Skeletal muscle cell (primary cell): ENCODE measurements at regions not wholly inside any gene's neighbourhood (a gene's known extent, or its start where the extent isn't known, plus 50 kb on each side); places are given as distances from the start of the nearest gene placed in this dataset.

Source experiments
- DNase-seq: peaks from one replicate; pipeline ENCODE4 v3.0.0-alpha.2; 2010; ENCODE audit warnings: low read depth
- H3K4me3 ChIP-seq: 2 replicates; pipeline ENCODE4 v1.5.1; 2011; ENCODE audit warnings: low read depth, mild to moderate bottlenecking, control low read depth, low read length, moderate library complexity

GRCh38 chr12:132439333-132439904, 50.5 kb upstream of the FBRSL1 start:
- H3K4me3 ChIP-seq: no peak overlapping the region
- DNase-seq: no peak

DNA sequence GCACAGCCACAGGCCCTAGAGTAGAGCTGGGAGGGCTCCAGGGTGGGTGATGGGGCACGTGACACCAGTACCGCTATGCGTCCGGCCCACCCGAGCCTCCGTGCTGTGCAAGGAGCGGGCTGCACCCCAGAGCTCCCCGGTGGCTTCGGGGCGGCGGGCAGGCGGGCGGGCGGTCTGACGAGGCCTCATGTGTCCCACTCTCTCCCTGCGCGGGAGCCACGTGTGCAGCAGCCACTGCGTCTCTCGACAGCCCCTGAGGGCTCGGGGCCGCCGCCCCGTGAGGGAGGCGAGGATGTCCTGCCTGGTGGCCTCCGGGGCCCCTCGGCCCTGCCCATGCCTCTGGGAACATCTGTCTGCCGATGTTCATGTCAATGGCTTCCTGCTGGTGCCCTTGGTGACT, 51.2 kb upstream of the FBRSL1 start:
- no peak overlapping the region for H3K4me3 ChIP-seq
- no peak for DNase-seq

- no peak overlapping the region for H3K4me3 ChIP-seq
- DNase-seq: no peak
Observed at GRCh38 chr12:132437943-132438700, 51.8 kb upstream of the FBRSL1 start.

DNA sequence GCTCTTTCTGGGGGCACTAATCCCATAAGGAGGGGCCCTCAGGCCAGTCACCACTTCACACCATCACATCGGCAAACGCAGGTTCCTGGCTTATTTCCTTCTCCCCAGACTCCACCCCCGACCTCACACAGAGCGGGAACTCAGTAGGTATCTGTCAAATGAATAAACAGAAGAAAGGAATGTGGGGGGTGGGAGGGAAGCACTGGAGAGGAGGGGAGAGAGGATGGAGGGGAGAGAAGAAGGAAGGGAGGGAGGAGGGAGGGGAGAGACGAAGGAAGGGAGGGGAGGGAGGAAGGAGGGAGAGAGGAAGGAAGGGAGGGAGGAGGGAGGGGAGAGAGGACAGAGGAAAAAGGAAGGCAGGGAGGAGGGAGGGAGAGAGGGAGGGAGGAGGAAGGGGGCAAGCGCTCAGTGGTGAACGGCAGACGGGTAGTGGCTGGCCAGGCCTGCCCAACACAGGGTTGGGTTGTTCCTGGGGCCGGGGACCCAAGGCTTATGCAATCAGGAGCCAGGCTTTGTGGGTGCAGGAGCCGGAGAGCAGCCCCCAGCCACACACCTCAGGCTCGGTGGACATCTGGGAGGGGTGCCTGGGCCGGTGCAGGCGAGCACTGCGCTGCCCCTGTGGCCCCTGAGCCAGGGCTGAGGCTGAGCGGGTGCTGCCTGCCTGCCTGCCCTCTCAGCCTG, 52.6 kb upstream of the FBRSL1 start:
- no peak overlapping the region for H3K4me3 ChIP-seq
- DNase-seq: no peak

- no peak overlapping the region for H3K4me3 ChIP-seq
Observed at GRCh38 chr12:132436791-132437251, 53.1 kb upstream of the FBRSL1 start.

DNA sequence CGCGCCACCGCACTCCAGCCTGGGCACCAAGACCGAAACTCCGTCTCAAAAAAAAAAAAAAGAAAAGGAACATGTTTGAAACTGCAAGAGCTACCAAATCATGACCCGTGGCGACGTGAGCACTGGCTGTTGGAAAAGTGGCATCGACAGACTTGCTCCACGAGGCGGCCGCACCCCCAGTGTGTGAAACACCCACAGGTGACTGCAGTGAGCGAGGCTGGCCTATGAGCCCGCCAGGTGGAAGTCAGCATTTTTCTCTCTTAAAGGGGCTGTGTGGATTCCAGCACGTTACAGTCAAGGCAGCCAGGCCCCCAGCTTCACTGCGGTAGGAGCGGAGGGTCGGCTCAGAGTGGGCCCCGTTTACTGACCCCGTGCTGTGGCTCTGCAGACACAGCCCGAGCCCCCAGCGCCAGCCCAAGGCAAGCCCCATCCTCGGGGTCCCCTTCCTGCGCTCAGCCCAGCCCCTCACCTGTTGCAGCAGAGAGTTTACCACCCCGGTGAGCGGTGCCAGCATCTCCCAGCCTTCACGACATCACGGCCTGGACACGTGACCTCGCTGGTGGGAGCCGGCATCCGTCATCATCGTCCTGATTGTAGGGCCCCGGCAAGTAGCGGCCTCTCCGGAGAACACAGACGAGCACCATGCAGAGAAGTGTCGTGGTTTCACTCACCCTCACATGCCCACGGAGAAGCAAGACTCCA, 54.3 kb upstream of the FBRSL1 start:
- H3K4me3 ChIP-seq: no peak overlapping the region

More at GRCh38 chr12:132436791-132437251, 53.1 kb upstream of the FBRSL1 start:
- no peak for DNase-seq

GRCh38 chr12:132433641-132434395, 56.1 kb upstream of the FBRSL1 start:
- DNase-seq: no peak
- H3K4me3 ChIP-seq: no peak overlapping the region

More for the DNA sequence above, 54.3 kb upstream of the FBRSL1 start:
- DNase-seq: no peak

GRCh38 chr12:132432721-132433577, 57.0 kb upstream of the FBRSL1 start:
- DNase-seq: peak; percentile 51
- H3K4me3 ChIP-seq: no peak overlapping the region

DNA sequence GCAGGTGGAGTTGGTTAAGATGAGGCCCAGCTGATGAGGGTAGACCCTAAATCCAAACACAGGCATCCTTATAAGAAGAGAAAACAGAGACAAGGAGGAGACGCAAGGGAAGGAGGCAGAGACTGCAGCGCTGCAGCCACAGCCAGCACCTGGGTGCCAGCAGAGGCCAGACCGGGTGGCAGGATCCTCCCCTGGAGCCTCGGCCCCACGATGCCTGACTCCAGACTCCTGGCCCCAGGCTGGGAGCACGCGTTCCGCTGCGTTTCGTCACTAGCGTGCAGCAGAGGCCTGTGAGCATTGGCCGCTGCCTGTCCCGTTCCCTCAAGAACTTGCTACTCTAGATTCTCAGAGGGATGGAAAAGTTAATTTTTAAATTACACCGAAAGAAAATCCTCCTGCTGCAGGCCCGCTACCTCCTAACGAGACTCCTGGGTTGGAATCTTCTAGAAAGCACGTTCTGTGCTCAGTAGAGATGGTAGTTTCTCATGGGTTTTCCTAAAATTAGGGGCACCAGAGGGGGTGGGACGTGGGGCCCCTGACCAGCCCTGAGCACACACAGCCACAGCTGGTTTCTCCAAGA, 57.7 kb upstream of the FBRSL1 start:
- H3K4me3 ChIP-seq: no peak overlapping the region
- DNase-seq: no peak

- H3K4me3 ChIP-seq: no peak overlapping the region
- DNase-seq: no peak
Observed at GRCh38 chr12:132430838-132431774, 58.8 kb upstream of the FBRSL1 start.

- peak; percentile 43 for DNase-seq
- no peak overlapping the region for H3K4me3 ChIP-seq
Observed at GRCh38 chr12:132429946-132430643, 59.9 kb upstream of the FBRSL1 start.

DNA sequence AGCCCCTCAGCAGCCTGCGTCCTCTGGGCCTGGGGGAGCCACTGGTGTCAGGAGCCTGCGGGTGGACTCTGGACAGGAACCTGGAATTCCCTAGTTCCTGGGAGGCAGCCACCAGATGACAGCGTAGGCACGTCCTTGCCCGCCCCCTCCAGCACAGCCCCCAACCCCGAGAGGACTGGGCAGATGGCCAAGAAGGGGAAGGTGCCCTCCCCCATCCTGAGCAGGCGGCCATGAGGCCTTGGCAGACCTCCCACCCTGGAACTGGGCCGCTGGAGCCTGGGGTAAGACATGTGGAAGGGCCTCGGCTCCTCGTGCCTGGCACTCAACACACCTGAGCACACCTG, 60.4 kb upstream of the FBRSL1 start:
- no peak for DNase-seq

DNA sequence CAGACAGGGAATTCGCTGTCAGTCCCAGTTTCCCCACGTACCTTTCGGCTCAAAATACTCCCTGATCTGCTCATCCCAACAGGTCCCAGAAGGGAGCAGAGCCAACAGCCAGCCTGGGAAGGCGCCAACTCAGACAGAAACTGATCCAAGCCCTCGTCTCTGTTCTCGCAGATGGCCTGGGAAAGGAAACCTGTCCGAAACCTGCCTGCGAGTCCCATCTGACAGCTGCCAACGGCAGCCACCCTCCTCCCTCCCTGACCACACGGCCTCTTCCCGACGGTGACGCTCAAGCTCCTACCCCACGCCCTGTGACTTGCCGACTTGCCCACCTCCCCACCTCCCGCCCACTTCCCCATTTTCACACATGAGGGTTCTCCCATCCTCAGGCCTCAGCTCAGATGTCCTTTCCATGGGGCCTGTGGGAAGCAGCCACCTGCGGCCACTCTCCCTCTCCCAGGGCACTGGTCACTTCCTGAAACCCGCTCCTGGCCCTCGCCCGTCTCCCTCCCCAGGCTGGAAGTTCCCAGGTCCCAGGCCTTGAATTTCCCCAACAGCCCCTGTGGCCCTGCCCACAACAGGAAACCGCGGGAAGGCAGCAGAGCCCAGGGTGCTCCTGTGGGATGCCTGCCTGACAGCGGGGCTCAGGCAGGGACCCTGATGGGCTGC, 60.9 kb upstream of the FBRSL1 start:
- DNase-seq: no peak
- H3K4me3 ChIP-seq: no peak overlapping the region

More for the DNA sequence above, 60.4 kb upstream of the FBRSL1 start:
- no peak overlapping the region for H3K4me3 ChIP-seq

- no peak for DNase-seq
- H3K4me3 ChIP-seq: no peak overlapping the region
Observed at GRCh38 chr12:132427999-132428935, 61.7 kb upstream of the FBRSL1 start.

GRCh38 chr12:132427174-132427768, 62.7 kb upstream of the FBRSL1 start:
- no peak for DNase-seq
- no peak overlapping the region for H3K4me3 ChIP-seq
